Occipital lobe (tissue), 1 donor: ENCODE measurements at regions not wholly inside any gene's neighbourhood (a gene's known extent, or its start where the extent isn't known, plus 50 kb on each side); places are given as distances from the start of the nearest gene placed in this dataset.
"Not testable (repeated sequence)": the region's sequence is repeated elsewhere in the genome, so short reads cannot be mapped to it uniquely, and the experiment has no call there.

ENCODE experiments used
- DNase-seq: peaks from one replicate; lab custom pipeline; 2025; lab: John Stamatoyannopoulos, UW

- DNase-seq = no peak
Observed at GRCh38 chr21:32884062-32884461, 112.5 kb upstream of the PAXBP1 start.

- DNase-seq = no peak
Observed at GRCh38 chr21:32886339-32886738, 114.8 kb upstream of the PAXBP1 start.

GRCh38 chr21:32887026-32887425 lies 115.5 kb upstream of the PAXBP1 start:
- no peak for DNase-seq

GRCh38 chr21:32888971-32889370 lies 117.4 kb upstream of the PAXBP1 start:
- DNase-seq = no peak

- no peak for DNase-seq
Observed at GRCh38 chr21:32889596-32889995, 118.0 kb upstream of the PAXBP1 start.

GRCh38 chr21:32894321-32894720 lies 122.8 kb upstream of the PAXBP1 start:
- no peak for DNase-seq

GRCh38 chr21:32900814-32901213 lies 124.9 kb upstream of the OLIG2 start:
- no peak for DNase-seq

GRCh38 chr21:32907521-32907920 lies 118.2 kb upstream of the OLIG2 start:
- DNase-seq = no peak

GRCh38 chr21:32908534-32908933 lies 117.2 kb upstream of the OLIG2 start:
- DNase-seq = no peak

GRCh38 chr21:32909393-32909792 lies 116.3 kb upstream of the OLIG2 start:
- no peak for DNase-seq

- DNase-seq = no peak
Observed at GRCh38 chr21:32914424-32915039, 111.2 kb upstream of the OLIG2 start.

GRCh38 chr21:32915099-32915498 lies 110.6 kb upstream of the OLIG2 start:
- DNase-seq = no peak

GRCh38 chr21:32916088-32916487 lies 109.6 kb upstream of the OLIG2 start:
- DNase-seq = no peak

GRCh38 chr21:32916522-32917099 lies 109.1 kb upstream of the OLIG2 start:
- no peak for DNase-seq

GRCh38 chr21:32917362-32918135 lies 108.2 kb upstream of the OLIG2 start:
- DNase-seq = no peak

GRCh38 chr21:32918478-32919120 lies 107.1 kb upstream of the OLIG2 start:
- no peak for DNase-seq

GRCh38 chr21:32920474-32920873 lies 105.3 kb upstream of the OLIG2 start:
- DNase-seq = no peak

- no peak for DNase-seq
Observed at GRCh38 chr21:32921632-32922230, 104.0 kb upstream of the OLIG2 start.

GRCh38 chr21:32925098-32925497 lies 100.6 kb upstream of the OLIG2 start:
- DNase-seq = no peak

GRCh38 chr21:32929633-32930038 lies 96.1 kb upstream of the OLIG2 start:
- no peak for DNase-seq

GRCh38 chr21:32930673-32931072 lies 95.1 kb upstream of the OLIG2 start:
- no peak for DNase-seq

- DNase-seq = not testable (repeated sequence)
Observed at GRCh38 chr21:32934068-32934467, 91.7 kb upstream of the OLIG2 start.
